ENCODE measurements at regions not wholly inside any gene's neighbourhood (a gene's known extent, or its start where the extent isn't known, plus 50 kb on each side); places are given as distances from the start of the nearest gene placed in this dataset.

DNA sequence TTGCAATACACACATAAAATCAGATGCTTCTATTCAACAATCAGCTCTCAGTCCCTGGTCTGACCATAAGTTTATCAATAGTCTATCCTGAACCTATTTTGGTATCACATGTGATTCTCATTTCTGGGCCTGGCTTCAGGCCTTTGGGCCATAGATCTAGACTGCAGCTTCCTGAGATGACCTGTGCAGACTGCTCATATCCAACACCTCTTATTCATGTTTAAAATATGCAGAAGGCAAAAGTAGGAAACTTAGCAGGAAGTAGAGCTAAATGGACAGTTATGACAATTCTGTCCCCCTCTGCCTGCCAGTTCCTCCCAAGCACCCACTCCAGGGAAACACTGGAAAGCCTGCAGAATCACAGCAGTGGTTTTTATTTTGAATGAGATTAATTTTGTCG lies 53.3 kb downstream of the C7orf25 start:
- 86 to 100% (median 88%) methylated on average over 1 of the region's 1 CpG for WGBS, 3 donors
- H3K27ac ChIP-seq (ENCODE audit: low read depth, low read length), result no peak overlapping the region

DNA sequence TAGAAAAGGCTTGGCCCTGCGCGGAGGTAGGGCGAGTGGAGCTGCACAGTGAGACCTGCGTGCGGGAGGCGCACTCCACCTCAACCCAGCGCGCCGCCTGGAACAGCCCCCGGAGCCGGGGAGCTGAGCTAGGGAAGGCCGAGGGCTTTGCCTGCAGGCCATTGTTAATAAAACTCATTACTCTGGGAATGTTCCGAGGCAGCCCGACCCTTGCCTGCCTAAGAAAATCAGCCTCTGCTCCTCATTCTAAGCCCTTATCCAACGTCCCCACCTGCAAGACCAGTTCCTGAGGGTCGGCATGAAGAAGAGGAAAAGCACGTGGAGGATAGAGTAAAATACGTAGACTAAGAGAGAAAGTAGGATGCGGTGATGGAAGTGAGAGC lies 55.3 kb downstream of the C7orf25 start:
- H3K27ac ChIP-seq (ENCODE audit: low read depth, low read length), result no peak overlapping the region
- 15 to 36% (median 24%) methylated on average over 19 of the region's 19 CpGs for WGBS, 3 donors

- WGBS, 3 donors, result 74 to 89% (median 86%) methylated on average over 11 of the region's 11 CpGs
- no peak overlapping the region for H3K27ac ChIP-seq (ENCODE audit: low read depth, low read length)
These were observed 57.2 kb downstream of the C7orf25 start for GRCh38 chr7:42854571-42855118.

GRCh38 chr7:42852531-42852930 lies 59.3 kb downstream of the C7orf25 start:
- H3K27ac ChIP-seq (ENCODE audit: low read depth, low read length), result no peak overlapping the region
- WGBS, 3 donors, result 22 to 36% (median 31%) methylated on average over 4 of the region's 4 CpGs

DNA sequence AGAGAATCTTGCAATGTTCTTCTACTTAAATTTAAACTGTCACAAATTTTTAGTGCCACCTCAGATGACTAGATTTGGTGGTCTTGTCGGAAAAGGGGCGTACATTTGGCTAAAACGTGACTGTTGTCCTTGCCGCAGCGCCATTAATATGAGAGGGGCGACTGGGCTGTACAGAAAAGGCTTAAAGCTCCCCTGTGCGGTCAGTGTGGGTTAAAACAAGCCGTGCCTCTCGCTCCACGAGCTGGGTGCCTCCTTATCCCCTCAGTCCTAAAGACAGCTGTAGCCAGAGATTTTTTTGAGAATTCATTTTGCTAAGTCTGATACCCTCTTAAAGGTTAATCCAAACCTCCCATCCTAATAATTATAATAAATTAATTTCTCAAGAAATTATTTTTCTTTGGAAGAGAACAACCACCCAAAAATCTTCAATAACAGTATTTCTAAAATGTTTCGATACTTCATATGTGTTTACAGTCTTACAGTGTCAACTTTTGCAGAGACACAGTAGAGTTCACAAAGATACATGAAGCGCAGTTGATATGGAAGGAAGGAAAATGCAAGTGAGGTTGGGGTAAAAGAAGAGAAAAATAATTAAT lies 68.6 kb downstream of the C7orf25 start:
- 20 to 27% (median 24%) methylated on average over 12 of the region's 12 CpGs for WGBS, 3 donors
- no peak overlapping the region for H3K27ac ChIP-seq (ENCODE audit: low read depth, low read length)

GRCh38 chr7:42834676-42835075 lies 77.2 kb downstream of the C7orf25 start:
- no peak overlapping the region for H3K27ac ChIP-seq (ENCODE audit: low read depth, low read length)

GRCh38 chr7:42833411-42833810 lies 78.5 kb downstream of the C7orf25 start:
- WGBS, 3 donors, result 52 to 66% (median 57%) methylated on average over 4 of the region's 4 CpGs
- no peak overlapping the region for H3K27ac ChIP-seq (ENCODE audit: low read depth, low read length)

DNA sequence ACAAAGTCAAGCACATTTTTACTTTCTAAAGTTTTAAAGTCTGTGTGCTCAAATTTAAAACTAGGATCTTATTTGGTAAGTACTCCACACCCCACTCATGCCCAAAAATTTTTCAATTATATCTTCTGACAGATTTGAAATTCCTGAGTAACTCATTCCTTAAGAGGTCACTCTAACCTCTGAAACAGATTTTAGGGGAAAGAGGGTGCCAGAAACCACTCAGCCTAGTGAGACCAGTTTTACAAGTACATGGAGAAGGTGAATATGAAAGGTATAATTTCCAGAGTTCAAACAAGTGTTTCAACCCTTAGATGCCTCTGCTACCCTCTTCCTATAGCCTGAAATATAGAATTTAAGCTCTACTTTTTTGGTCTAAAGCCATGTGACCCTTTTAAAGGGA lies 79.2 kb downstream of the C7orf25 start:
- no peak overlapping the region for H3K27ac ChIP-seq (ENCODE audit: low read depth, low read length)

DNA sequence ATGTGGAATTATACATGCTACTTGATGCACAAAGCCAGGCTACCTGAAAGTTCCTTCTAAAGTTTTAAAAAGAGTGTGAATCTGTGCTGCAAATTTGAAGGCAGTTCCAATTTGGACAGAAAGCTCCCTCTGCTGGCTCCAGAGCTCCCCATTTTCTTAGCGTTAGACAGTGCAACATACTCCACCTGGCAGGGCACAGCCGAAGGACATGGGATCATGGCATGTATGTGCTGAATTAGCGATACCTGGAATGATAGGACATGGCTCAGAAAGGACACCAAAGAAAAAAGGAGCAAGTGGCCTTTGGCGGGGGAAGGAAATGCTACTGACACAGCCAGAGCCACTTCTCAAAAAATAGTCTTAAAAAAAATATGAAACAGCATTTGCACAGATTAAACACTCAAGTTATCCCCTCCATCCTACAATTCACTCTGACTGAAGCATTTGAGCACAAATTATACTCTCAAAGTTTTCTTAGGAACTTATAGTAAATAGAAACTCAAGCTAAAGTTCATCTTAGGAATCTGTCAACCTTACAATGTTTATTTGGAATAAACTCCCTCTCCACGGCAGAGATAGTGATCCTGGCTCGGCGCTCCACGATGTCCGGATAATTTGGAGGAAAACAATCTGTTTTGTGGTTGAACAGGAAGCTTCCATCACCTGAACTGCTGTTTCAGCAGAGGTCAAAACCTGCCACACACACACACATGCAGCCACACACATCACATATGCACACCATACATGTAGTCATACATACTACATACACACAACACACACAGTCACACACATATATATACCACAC lies 80.0 kb downstream of the C7orf25 start:
- 29 to 40% (median 33%) methylated on average over 9 of the region's 9 CpGs for WGBS, 3 donors
- no peak overlapping the region for H3K27ac ChIP-seq (ENCODE audit: low read depth, low read length)

DNA sequence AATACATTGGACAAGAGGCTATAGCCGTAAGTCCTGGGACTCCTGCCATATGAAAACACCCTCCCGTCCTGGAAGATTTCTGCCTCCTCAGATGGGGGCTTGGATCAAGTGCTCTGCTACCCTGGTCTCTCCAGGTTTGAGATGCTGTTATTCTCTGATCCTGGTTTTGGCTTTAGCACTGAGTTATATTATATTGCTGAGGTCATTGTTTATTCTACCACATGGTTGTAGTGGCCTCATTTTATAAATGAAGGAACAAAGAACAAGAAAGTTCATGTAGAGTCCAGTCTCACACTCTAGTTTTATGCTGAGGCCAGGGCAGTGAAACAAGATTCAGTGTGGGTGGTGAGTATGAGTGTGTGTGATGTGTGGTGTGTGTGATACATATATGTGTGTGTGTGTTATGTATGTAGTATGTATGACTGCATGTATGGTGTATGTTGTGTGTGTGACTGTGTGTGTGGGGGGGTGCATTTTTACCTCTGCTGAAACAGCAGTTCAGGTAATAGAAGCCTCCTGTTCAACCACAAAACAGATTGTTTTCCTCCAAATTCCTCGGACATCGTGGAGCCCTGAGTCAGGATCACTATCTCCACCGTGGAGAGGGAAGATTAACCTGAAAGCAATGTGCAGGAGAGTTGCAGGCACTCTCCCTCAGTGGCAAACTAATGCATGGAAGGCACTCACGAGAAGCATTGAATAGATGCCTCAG lies 80.7 kb downstream of the C7orf25 start:
- no peak overlapping the region for H3K27ac ChIP-seq (ENCODE audit: low read depth, low read length)
- WGBS, 3 donors, result 35 to 60% (median 48%) methylated on average over 6 of the region's 6 CpGs

DNA sequence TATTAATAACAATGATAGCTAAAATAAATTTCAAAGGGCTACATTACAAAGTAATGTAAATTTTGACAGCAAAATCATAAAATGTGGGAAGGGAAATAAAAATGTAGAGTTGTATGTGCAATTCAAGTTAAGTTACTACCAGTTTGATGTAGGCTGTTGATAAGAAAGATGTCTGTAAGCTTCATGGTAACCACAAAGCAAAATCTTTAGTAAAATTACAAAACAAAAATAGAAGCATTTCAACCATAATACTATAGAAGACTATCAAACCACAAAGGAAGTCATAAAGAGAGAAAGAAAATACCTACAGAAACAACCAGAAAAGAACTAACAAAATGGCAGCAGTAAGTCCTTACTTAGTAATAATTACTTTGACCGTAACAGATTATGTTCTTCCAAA lies 99.1 kb downstream of the C7orf25 start:
- WGBS, 3 donors, result 97 to 100% (median 97%) methylated on average over 1 of the region's 1 CpG
- H3K27ac ChIP-seq (ENCODE audit: low read depth, low read length), result no peak overlapping the region

DNA sequence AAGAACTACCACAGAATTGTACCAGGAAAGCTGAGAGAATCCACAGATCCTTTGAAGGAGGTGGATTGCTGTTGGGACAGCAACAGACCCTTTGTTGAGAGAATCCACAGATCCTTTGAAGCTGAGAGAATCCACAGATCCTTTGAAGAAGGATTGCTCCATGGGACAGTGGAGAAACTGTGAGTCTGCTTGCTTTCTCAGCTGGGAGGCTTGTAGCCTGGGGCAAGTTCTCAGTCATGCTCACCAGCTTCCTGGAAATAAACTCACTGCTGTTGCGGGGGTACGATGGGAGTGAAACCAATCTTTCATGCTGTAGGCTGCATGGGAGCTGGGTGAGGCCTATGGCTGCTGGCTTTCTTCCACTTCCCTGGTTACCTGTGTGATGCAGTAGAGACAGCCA lies 106.3 kb downstream of the C7orf25 start:
- 75 to 95% (median 91%) methylated on average over 2 of the region's 2 CpGs for WGBS, 3 donors
- no peak overlapping the region for H3K27ac ChIP-seq (ENCODE audit: low read depth, low read length)

DNA sequence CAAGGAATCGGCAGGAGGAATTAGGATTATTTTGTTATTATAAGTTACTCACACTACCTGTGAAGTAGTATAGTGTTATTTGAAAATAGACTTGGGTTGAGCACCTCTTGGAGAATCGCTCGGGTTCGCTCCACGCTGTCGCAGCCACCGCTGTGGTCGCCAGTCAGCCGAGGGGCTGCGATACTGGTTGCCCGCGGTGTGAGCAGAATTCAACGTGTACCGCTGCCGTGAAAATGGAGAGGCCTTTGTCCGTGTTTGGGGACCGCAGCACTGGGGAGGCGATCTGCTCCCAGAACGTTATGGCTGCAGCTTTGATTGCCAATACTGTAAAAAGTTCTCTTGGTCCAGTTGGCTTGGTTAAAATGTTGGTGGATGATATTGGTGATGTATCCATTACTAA lies 117.2 kb downstream of the C7orf25 start:
- no peak overlapping the region for H3K27ac ChIP-seq (ENCODE audit: low read depth, low read length)
- WGBS, 3 donors, result 91 to 97% (median 97%) methylated on average over 19 of the region's 19 CpGs

GRCh38 chr7:42792841-42793240 lies 119.0 kb downstream of the C7orf25 start:
- no peak overlapping the region for H3K27ac ChIP-seq (ENCODE audit: low read depth, low read length)
- 68 to 85% (median 85%) methylated on average over 3 of the region's 3 CpGs for WGBS, 3 donors

DNA sequence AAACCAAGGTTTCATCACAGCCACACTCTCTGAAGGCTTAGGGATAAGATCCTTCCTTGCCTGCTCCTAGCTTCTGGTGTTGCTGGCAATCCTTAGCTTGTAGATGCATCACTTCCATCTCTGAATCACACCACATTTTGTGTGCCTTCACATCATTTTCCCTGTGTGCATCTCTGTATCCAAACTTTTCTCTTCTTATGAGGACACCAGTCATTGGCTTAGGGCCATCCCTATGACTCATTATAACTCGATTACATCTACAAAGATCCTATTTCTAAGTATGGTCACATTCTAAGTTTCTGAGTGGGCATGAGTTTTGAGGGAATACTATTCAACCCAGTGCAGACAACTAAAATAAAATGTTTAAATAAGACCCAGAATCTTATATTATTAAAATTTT lies 121.7 kb downstream of the C7orf25 start:
- 41 to 65% (median 58%) methylated on average over 1 of the region's 1 CpG for WGBS, 3 donors
- no peak overlapping the region for H3K27ac ChIP-seq (ENCODE audit: low read depth, low read length)

- no peak overlapping the region for H3K27ac ChIP-seq (ENCODE audit: low read depth, low read length)
- WGBS, 3 donors, result 65 to 94% (median 91%) methylated on average over 4 of the region's 4 CpGs
These were observed 137.4 kb downstream of the C7orf25 start for GRCh38 chr7:42774436-42774835.

DNA sequence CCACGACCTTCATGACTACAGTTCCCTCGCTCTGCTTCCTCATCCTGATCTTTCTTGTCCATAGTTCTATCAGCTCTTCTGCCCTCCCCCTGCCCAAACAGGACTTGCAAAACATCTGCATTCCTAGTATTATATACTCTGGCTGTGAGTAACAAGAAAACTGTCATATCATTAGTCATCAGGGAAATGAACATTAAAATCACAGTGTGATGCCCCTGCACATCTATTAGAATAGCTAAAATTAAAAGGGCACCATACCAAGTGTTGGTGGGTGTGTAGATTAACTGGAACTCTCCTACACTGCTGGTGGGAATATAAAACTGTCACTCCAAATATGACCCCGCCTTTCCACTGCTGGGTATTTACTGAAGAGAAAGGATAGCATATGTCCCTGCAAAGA lies 141.8 kb downstream of the C7orf25 start:
- 71 to 91% (median 88%) methylated on average over 3 of the region's 3 CpGs for WGBS, 3 donors
- H3K27ac ChIP-seq (ENCODE audit: low read depth, low read length), result no peak overlapping the region

- 63 to 73% (median 73%) methylated on average over 4 of the region's 4 CpGs for WGBS, 3 donors
- no peak overlapping the region for H3K27ac ChIP-seq (ENCODE audit: low read depth, low read length)
These were observed 143.8 kb downstream of the C7orf25 start for GRCh38 chr7:42768045-42768444.

DNA sequence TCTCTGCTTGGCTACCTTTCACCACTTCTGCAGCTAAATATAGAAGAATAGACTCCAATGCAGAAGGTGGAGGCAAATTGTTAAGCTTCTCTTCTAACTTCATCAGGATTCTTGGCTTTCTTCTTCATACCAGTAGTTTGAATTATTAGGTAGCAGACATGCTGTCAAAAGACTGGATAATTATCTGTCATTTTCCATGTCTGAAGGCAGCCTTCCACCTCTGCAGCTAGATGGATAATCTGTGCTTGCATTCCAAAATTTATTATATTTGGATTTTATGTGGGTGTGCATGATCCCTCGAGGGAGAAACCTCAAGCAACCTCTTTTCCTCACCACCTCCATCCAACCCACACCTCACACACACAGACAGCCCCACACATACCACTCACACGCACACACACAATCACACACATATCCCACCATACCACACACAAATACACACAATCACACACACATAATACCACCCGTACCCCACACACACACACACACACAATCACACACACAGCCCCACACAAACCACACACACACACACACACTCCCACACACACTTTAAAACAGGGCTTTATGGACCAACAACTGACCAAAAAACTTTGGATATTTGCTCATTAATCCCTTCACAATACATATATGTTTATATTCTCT lies 145.0 kb downstream of the C7orf25 start:
- WGBS, 3 donors, result 54 to 80% (median 77%) methylated on average over 3 of the region's 3 CpGs
- H3K27ac ChIP-seq (ENCODE audit: low read depth, low read length), result no peak overlapping the region
